H1 (cell line): ENCODE measurements at regions not wholly inside any gene's neighbourhood (a gene's known extent, or its start where the extent isn't known, plus 50 kb on each side); places are given as distances from the start of the nearest gene placed in this dataset.

ENCODE experiments used
- CTCF ChIA-PET: fragments of 300-600 bp; sonication (Branson Sonifier 250); formaldehyde crosslinking; loops from one replicate; lab custom pipeline; 2021; ENCODE audit not compliant: partially characterized antibody; lab: Charles Lee
- POLR2A ChIA-PET: fragments of 300-600 bp; sonication (Branson Sonifier 250); formaldehyde crosslinking; loops from one replicate; lab custom pipeline; 2021; ENCODE audit warnings: inconsistent platforms; ENCODE audit not compliant: partially characterized antibody; lab: Charles Lee
- DNase-seq, 2 experiments: peaks; one replicate each; pipeline versions ENCODE4 v3.0.0 to v3.0.0-alpha.2; 2010 to 2022; ENCODE audit warnings: low spot score in 2 of 2, low read depth in 1 of 2, mixed read lengths in 1 of 2
- FAIRE-seq: peaks from 2 replicates; lab custom pipeline; 2011; peaks lifted over from hg19 to GRCh38; lab: Jason Lieb, UNC
- H2AFZ ChIP-seq: 2 replicates; pipeline ENCODE4 v1.8.1; 2012; ENCODE audit warnings: low read length, inconsistent platforms
- H2AK5ac ChIP-seq: 2 replicates; pipeline ENCODE4 v1.6.1; 2013; ENCODE audit warnings: low read depth, low read length
- H2BK120ac ChIP-seq: replicated peaks from 2 replicates; pipeline ENCODE3; 2013; ENCODE audit warnings: low read depth, low read length, inconsistent platforms
- H2BK12ac ChIP-seq: 2 replicates; pipeline ENCODE4 v1.6.1; 2013; ENCODE audit warnings: low read depth, low read length
- H2BK15ac ChIP-seq: 2 replicates; pipeline ENCODE4 v1.6.1; 2013; ENCODE audit warnings: low read length
- H2BK20ac ChIP-seq: 2 replicates; pipeline ENCODE4 v1.6.1; 2013; ENCODE audit warnings: low read length
- H2BK5ac ChIP-seq: 2 replicates; pipeline ENCODE4 v1.6.1; 2013; ENCODE audit warnings: low read depth, low read length
- H3K14ac ChIP-seq: 2 replicates; pipeline ENCODE4 v1.6.1; 2013; ENCODE audit warnings: inconsistent platforms; ENCODE audit not compliant: insufficient read length
- H3K18ac ChIP-seq: 2 replicates; pipeline ENCODE4 v1.6.1; 2013; ENCODE audit warnings: low read length; ENCODE audit errors: extremely low read depth
- H3K23ac ChIP-seq: 2 replicates; pipeline ENCODE4 v1.6.1; 2013; ENCODE audit warnings: inconsistent platforms; ENCODE audit not compliant: insufficient read length
- H3K23me2 ChIP-seq: 2 replicates; pipeline ENCODE4 v1.6.1; 2013; ENCODE audit warnings: low read depth, low read length
- H3K27ac ChIP-seq: 2 replicates; pipeline ENCODE4 v1.6.1; 2011; ENCODE audit warnings: low read depth, low read length, inconsistent platforms
- H3K27me3 ChIP-seq, 4 experiments: replicated peaks in 1 of 4; 1 replicate in 1 of 4; 2 replicates in 3 of 4; pipeline versions ENCODE4 v1.6.1 to v1.8.1; 2011 to 2013; ENCODE audit warnings: low read length in 3 of 4, mild to moderate bottlenecking in 3 of 4, inconsistent platforms in 2 of 4, mixed read lengths in 2 of 4, moderate library complexity in 1 of 4; ENCODE audit not compliant: control insufficient read depth in 3 of 4, insufficient read depth in 3 of 4; ENCODE audit errors: extremely low read depth in 1 of 4
- H3K36me3 ChIP-seq, 4 experiments: 2 replicates each; pipeline versions ENCODE4 v1.6.1 to v1.8.1; 2011 to 2013; ENCODE audit warnings: mild to moderate bottlenecking in 4 of 4, low read length in 3 of 4, moderate library complexity in 2 of 4, control low read depth in 1 of 4, inconsistent platforms in 1 of 4; ENCODE audit not compliant: insufficient read depth in 4 of 4, control insufficient read depth in 2 of 4
- H3K4ac ChIP-seq: replicated peaks from 2 replicates; pipeline ENCODE3; 2013; ENCODE audit warnings: low read length, low read depth, mixed read lengths, inconsistent platforms; ENCODE audit not compliant: insufficient read length
- H3K4me1 ChIP-seq, 4 experiments: replicated peaks in 1 of 4; 1 replicate in 1 of 4; 2 replicates in 3 of 4; pipeline versions ENCODE4 v1.6.1 to v1.8.1; 2011 to 2013; ENCODE audit warnings: low read length in 3 of 4, inconsistent platforms in 2 of 4, mixed read lengths in 1 of 4; ENCODE audit not compliant: insufficient read depth in 4 of 4, control insufficient read depth in 3 of 4
- H3K4me2 ChIP-seq, 2 experiments: 2 replicates each; pipeline versions ENCODE4 v1.6.1 to v1.8.1; 2011 to 2013; ENCODE audit warnings: low read depth in 2 of 2, low read length in 2 of 2, control low read depth in 1 of 2, inconsistent platforms in 1 of 2, mild to moderate bottlenecking in 1 of 2; ENCODE audit not compliant: insufficient read depth in 1 of 2
- H3K4me3 ChIP-seq, 4 experiments: fragments of 200-600, 300-600 bp in 1 of 4; sonication (generic), shearing (Covaris generic), sonication (Bioruptor Twin) in 1 of 4; 2 replicates each; pipeline versions ENCODE4 v1.5.1 to v1.8.1; 2011 to 2016; ENCODE audit warnings: low read length in 4 of 4, low read depth in 3 of 4, control low read depth in 2 of 4, inconsistent platforms in 2 of 4, mild to moderate bottlenecking in 2 of 4, mixed read lengths in 1 of 4, moderate library complexity in 1 of 4; ENCODE audit not compliant: insufficient read depth in 2 of 4; ENCODE audit errors: extremely low read depth in 1 of 4
- H3K56ac ChIP-seq: replicated peaks from 2 replicates; pipeline ENCODE3; 2013; ENCODE audit warnings: low read depth, mild to moderate bottlenecking, mixed read lengths, low read length, inconsistent platforms; ENCODE audit not compliant: insufficient read length
- H3K79me1 ChIP-seq: 2 replicates; pipeline ENCODE4 v1.6.1; 2013; ENCODE audit warnings: low read depth, low read length, control low read depth
- H3K79me2 ChIP-seq, 2 experiments: 2 replicates each; pipeline versions ENCODE4 v1.6.1 to v1.8.1; 2012 to 2013; ENCODE audit warnings: low read length in 2 of 2, mild to moderate bottlenecking in 2 of 2, inconsistent platforms in 1 of 2; ENCODE audit not compliant: insufficient read depth in 2 of 2, control insufficient read depth in 1 of 2
- H3K9ac ChIP-seq, 4 experiments: replicated peaks in 1 of 4; 1 replicate in 1 of 4; 2 replicates in 3 of 4; pipeline versions ENCODE4 v1.6.1 to v1.8.1; 2011 to 2013; ENCODE audit warnings: low read depth in 3 of 4, low read length in 3 of 4, control low read depth in 2 of 4, mild to moderate bottlenecking in 2 of 4, moderate library complexity in 2 of 4, inconsistent platforms in 1 of 4; ENCODE audit errors: extremely low read depth in 1 of 4
- H3K9me3 ChIP-seq, 2 experiments: 2 replicates each; pipeline versions ENCODE4 v1.6.1 to v1.8.1; 2012 to 2013; ENCODE audit warnings: mild to moderate bottlenecking in 2 of 2, moderate library complexity in 2 of 2, control low read depth in 1 of 2, inconsistent platforms in 1 of 2, low read depth in 1 of 2, low read length in 1 of 2, mixed read lengths in 1 of 2; ENCODE audit not compliant: insufficient read depth in 2 of 2
- H4K20me1 ChIP-seq, 2 experiments: replicated peaks in 1 of 2; 2 replicates each; pipeline versions ENCODE3 to v1.8.1; 2011 to 2013; ENCODE audit warnings: inconsistent platforms in 2 of 2, low read length in 2 of 2, mild to moderate bottlenecking in 1 of 2; ENCODE audit not compliant: insufficient read depth in 2 of 2, control insufficient read depth in 1 of 2
- H4K5ac ChIP-seq: 2 replicates; pipeline ENCODE4 v1.6.1; 2013; ENCODE audit warnings: low read length, low read depth, mixed read lengths, inconsistent platforms; ENCODE audit not compliant: insufficient read length
- H4K8ac ChIP-seq: 2 replicates; pipeline ENCODE4 v1.8.0; 2013; ENCODE audit warnings: mild to moderate bottlenecking, moderate library complexity, low read length, inconsistent platforms; ENCODE audit not compliant: insufficient read depth; ENCODE audit errors: extremely low read depth
- H4K91ac ChIP-seq: replicated peaks from 2 replicates; pipeline ENCODE3; 2013; ENCODE audit warnings: low read length, mixed read lengths, inconsistent platforms; ENCODE audit not compliant: insufficient read length
- BACH1 ChIP-seq: IDR thresholded peaks from 2 replicates; pipeline ENCODE4 v1.6.1; 2012; ENCODE audit warnings: low read length, improper control_type of control experiment
- CBX8 ChIP-seq: fragments of 300-800, 300-1000 bp; sonication (generic); IDR thresholded peaks from 2 replicates; pipeline ENCODE4 v1.7.1; 2016; ENCODE audit warnings: low read depth, low read length, borderline replicate concordance
- CEBPB ChIP-seq: IDR thresholded peaks from 2 replicates; pipeline ENCODE4 v1.6.1; 2012; ENCODE audit warnings: low read depth, low read length
- E2F6 ChIP-seq: IDR thresholded peaks from 2 replicates; pipeline ENCODE4 v1.6.1; 2012; ENCODE audit warnings: inconsistent platforms
- GABPA ChIP-seq: IDR thresholded peaks from 2 replicates; pipeline ENCODE4 v1.6.1; 2011; ENCODE audit warnings: mild to moderate bottlenecking, low read length, moderate library complexity, borderline replicate concordance; ENCODE audit not compliant: insufficient read depth
- HDAC2 ChIP-seq, 2 experiments: fragments of 300-600 bp in 1 of 2; sonication (generic) in 1 of 2; IDR thresholded peaks; 2 replicates each; pipeline ENCODE4 v1.6.1; 2011 to 2012; ENCODE audit warnings: low read depth in 2 of 2, low read length in 2 of 2, mild to moderate bottlenecking in 2 of 2, moderate library complexity in 2 of 2, borderline replicate concordance in 1 of 2, inconsistent platforms in 1 of 2
- JUND ChIP-seq: IDR thresholded peaks from 2 replicates; pipeline ENCODE4 v1.6.1; 2011; ENCODE audit warnings: mild to moderate bottlenecking, improper control_type of control experiment, low read length
- RAD21 ChIP-seq, 2 experiments: IDR thresholded peaks in 1 of 2; conservative IDR thresholded peaks in 1 of 2; 2 replicates each; pipeline ENCODE4 v1.6.1; 2011; ENCODE audit warnings: low read depth in 2 of 2, low read length in 2 of 2, improper control_type of control experiment in 1 of 2, inconsistent platforms in 1 of 2, mild to moderate bottlenecking in 1 of 2, moderate library complexity in 1 of 2
- SP2 ChIP-seq: IDR thresholded peaks from 2 replicates; pipeline ENCODE4 v1.6.1; 2012; ENCODE audit warnings: mild to moderate bottlenecking, low read length, inconsistent platforms
- SUZ12 ChIP-seq: fragments of 200-600 bp; sonication (generic); IDR thresholded peaks from 2 replicates; pipeline ENCODE4 v1.6.1; 2012; ENCODE audit warnings: mild to moderate bottlenecking, inconsistent platforms, low read length, moderate library complexity, mixed read lengths
- USF2 ChIP-seq: IDR thresholded peaks from 2 replicates; pipeline ENCODE4 v1.6.1; 2011; ENCODE audit warnings: low read length, improper control_type of control experiment
- WGBS, 2 experiments: shearing (Covaris generic) in 1 of 2; methylation state at CpG; one replicate each; pipeline versions ENCODE4 v1.1.6 to v1.1.7; 2013 to 2015; ENCODE audit warnings: low lambda C conversion rate in 2 of 2, mixed read lengths in 2 of 2, inconsistent platforms in 1 of 2, low coverage in 1 of 2, missing lambda C conversion rate in 1 of 2; ENCODE audit not compliant: insufficient replicate concordance in 2 of 2, insufficient coverage in 1 of 2, insufficient read length in 1 of 2; ENCODE audit errors: extremely low coverage in 1 of 2, missing lambda C conversion rate in 1 of 2; 5-methylcytosine and 5-hydroxymethylcytosine counted together

- no peak for TF ChIP-seq BACH1
- TF ChIP-seq USF2 = no peak
- no peak for TF ChIP-seq CEBPB
- TF ChIP-seq HDAC2 (IDR thresholded peaks at IDR 0.05; ENCODE audit: borderline replicate concordance in 1 of 2, low read depth in 2 of 2, low read length in 2 of 2) = no peak
- no peak for TF ChIP-seq RAD21 (IDR thresholded peaks at IDR 0.05 in 1 of 2, conservative IDR thresholded peaks at IDR 0.05 in 1 of 2; ENCODE audit: low read depth in 2 of 2, low read length in 2 of 2)
- no peak for TF ChIP-seq CBX8
- TF ChIP-seq SP2 = no peak
- no peak for TF ChIP-seq GABPA
- no peak for TF ChIP-seq E2F6
- TF ChIP-seq JUND = no peak
- TF ChIP-seq SUZ12 = no peak
- H2AFZ ChIP-seq = no peak overlapping the region
- no peak overlapping the region for H3K27ac ChIP-seq
- no peak overlapping the region for H2BK5ac ChIP-seq
- H2BK15ac ChIP-seq = no peak overlapping the region
- no peak overlapping the region for H3K14ac ChIP-seq
- no peak overlapping the region for H2AK5ac ChIP-seq
- no peak overlapping the region for H3K4ac ChIP-seq
- ChIA-PET POLR2A (no interaction called here), CTCF (interaction anchor here (0.9 to 15.6 kb wide), 5 partner anchors 10 to 204 kb away, joined by 3 to 268 read pairs (median 6); no protein-coding TSS in a partner anchor)
- H3K9ac ChIP-seq = no peak overlapping the region
- H3K4me2 ChIP-seq = no peak overlapping the region
- H3K79me1 ChIP-seq = no peaks in the 10 kb centered on the region
- no peaks in the 10 kb centered on the region for H3K9me3 ChIP-seq
- no peaks in the 10 kb centered on the region for H3K23me2 ChIP-seq
- no peak overlapping the region for H3K4me3 ChIP-seq
- H3K23ac ChIP-seq = no peak overlapping the region
- no peaks in the 10 kb centered on the region for H3K36me3 ChIP-seq
- H4K91ac ChIP-seq = no peak overlapping the region
- H3K18ac ChIP-seq = no peak overlapping the region
- no peak overlapping the region for H3K56ac ChIP-seq
- H3K4me1 ChIP-seq = no peaks in the 10 kb centered on the region
- H2BK20ac ChIP-seq = no peak overlapping the region
- H3K27me3 ChIP-seq = no peaks in the 10 kb centered on the region
- H3K79me2 ChIP-seq = no peaks in the 10 kb centered on the region
- H4K8ac ChIP-seq = no peak overlapping the region
- DNase-seq = no peak
- no peaks in the 10 kb centered on the region for H4K20me1 ChIP-seq
- H4K5ac ChIP-seq = no peak overlapping the region
- FAIRE-seq = no peak
- WGBS, 2 experiments = 91% methylated on average over 4 of the region's 4 CpGs; no CpG with 5 or more reads in 1 of the 2 experiments
- H2BK12ac ChIP-seq = no peak overlapping the region
- no peak overlapping the region for H2BK120ac ChIP-seq
Measured at GRCh38 chr6:18324706-18325042, 60.3 kb upstream of the DEK start.
